Hepatocyte (in vitro differentiated cells): ENCODE measurements at regions not wholly inside any gene's neighbourhood (a gene's known extent, or its start where the extent isn't known, plus 50 kb on each side); places are given as distances from the start of the nearest gene placed in this dataset.

Source experiments
- DNase-seq: peaks from one replicate; pipeline ENCODE4 v3.0.0-alpha.2; 2016; ENCODE audit warnings: low spot score
- H2AFZ ChIP-seq: fragments of 200-600 bp; sonication (generic); 2 replicates; pipeline ENCODE4 v1.6.0; 2016; ENCODE audit warnings: antibody characterized with exemption, mild to moderate bottlenecking
- H3K27ac ChIP-seq: fragments of 200-600 bp; sonication (generic); 2 replicates; pipeline ENCODE4 v1.5.1; 2016; ENCODE audit warnings: mild to moderate bottlenecking
- H3K27me3 ChIP-seq: fragments of 200-600 bp; sonication (generic); 2 replicates; pipeline ENCODE4 v1.6.1; 2016
- H3K36me3 ChIP-seq: fragments of 200-600 bp; sonication (generic); replicated peaks from 2 replicates; pipeline ENCODE4 v1.5.1; 2016; ENCODE audit warnings: low read depth; ENCODE audit not compliant: insufficient read depth
- H3K4me1 ChIP-seq: fragments of 200-600 bp; sonication (generic); 2 replicates; pipeline ENCODE4 v1.5.1; 2016; ENCODE audit warnings: mild to moderate bottlenecking, moderate library complexity; ENCODE audit not compliant: insufficient read depth
- H3K4me2 ChIP-seq: fragments of 200-600 bp; sonication (generic); 2 replicates; pipeline ENCODE4 v1.6.0; 2016
- H3K4me3 ChIP-seq: fragments of 200-600 bp; sonication (generic); 2 replicates; pipeline ENCODE4 v1.5.1; 2016; ENCODE audit warnings: mild to moderate bottlenecking
- H3K79me2 ChIP-seq: fragments of 200-600 bp; sonication (generic); 2 replicates; pipeline ENCODE4 v1.6.0; 2017; ENCODE audit warnings: mild to moderate bottlenecking
- H3K9me2 ChIP-seq: fragments of 200-600 bp; sonication (generic); replicated peaks from 2 replicates; pipeline ENCODE4 v1.6.0; 2017; ENCODE audit warnings: mild to moderate bottlenecking; ENCODE audit not compliant: insufficient read depth
- H3K9me3 ChIP-seq: fragments of 200-600 bp; sonication (generic); 2 replicates; pipeline ENCODE4 v1.5.1; 2016; ENCODE audit warnings: low read depth, mild to moderate bottlenecking
- H4K20me1 ChIP-seq: fragments of 200-600 bp; sonication (generic); 2 replicates; pipeline ENCODE4 v1.6.0; 2016; ENCODE audit warnings: mild to moderate bottlenecking; ENCODE audit not compliant: insufficient read depth, poor library complexity, severe bottlenecking
- CTCF ChIP-seq: fragments of 200-600 bp; sonication (generic); IDR thresholded peaks from 2 replicates; pipeline ENCODE4 v1.5.1; 2016; ENCODE audit warnings: antibody characterized with exemption, mild to moderate bottlenecking; ENCODE audit not compliant: poor library complexity
- EZH2 ChIP-seq: fragments of 200-600 bp; sonication (generic); IDR thresholded peaks from 2 replicates; pipeline ENCODE4 v1.6.1; 2016; ENCODE audit warnings: antibody characterized with exemption, mild to moderate bottlenecking, borderline replicate concordance
- EZH2phosphoT487 ChIP-seq: fragments of 200-600 bp; sonication (generic); IDR thresholded peaks from one replicate; pipeline ENCODE4 v1.6.1; 2018; ENCODE audit warnings: antibody characterized with exemption, mild to moderate bottlenecking, low read depth, moderate library complexity; ENCODE audit not compliant: unreplicated experiment, severe bottlenecking
- WGBS: methylation state at CpG from one replicate; pipeline ENCODE4 v1.1.6; 2016; ENCODE audit warnings: low lambda C conversion rate; ENCODE audit errors: missing lambda C conversion rate; 5-methylcytosine and 5-hydroxymethylcytosine counted together

GRCh38 chr19:29404015-29404414, 121.8 kb upstream of the VSTM2B start:
- WGBS = 94% methylated on average over 8 of the region's 8 CpGs
- H2AFZ ChIP-seq = no peak overlapping the region

GRCh38 chr19:29404951-29405727, 120.7 kb upstream of the VSTM2B start:
- peak; percentile 45 for DNase-seq
- no peaks in the 10 kb centered on the region for H3K9me3 ChIP-seq
- no peak overlapping the region for H3K4me2 ChIP-seq
- no peak overlapping the region for H2AFZ ChIP-seq
- H3K79me2 ChIP-seq = no peaks in the 10 kb centered on the region
- TF ChIP-seq EZH2 (no peak), CTCF (no peak), EZH2phosphoT487 (no peak)
- H3K4me3 ChIP-seq = no peak overlapping the region
- H4K20me1 ChIP-seq = no peaks in the 10 kb centered on the region
- no peaks in the 10 kb centered on the region for H3K36me3 ChIP-seq
- no peaks in the 10 kb centered on the region for H3K27me3 ChIP-seq
- no peak overlapping the region for H3K27ac ChIP-seq
- whole genome bisulfite sequencing = 53% methylated on average over 32 of the region's 33 CpGs
- no peaks in the 10 kb centered on the region for H3K9me2 ChIP-seq
- peaks cover 3% of the 10 kb centered on the region for H3K4me1 ChIP-seq

More at GRCh38 chr19:29404015-29404414, 121.8 kb upstream of the VSTM2B start:
- Histone ChIP-seq H3K27me3 (no peaks in the 10 kb centered on the region), H3K9me3 (no peaks in the 10 kb centered on the region), H3K4me1 (peaks cover 3% of the 10 kb centered on the region), H3K4me3 (no peak overlapping the region), H3K79me2 (no peaks in the 10 kb centered on the region), H3K9me2 (no peaks in the 10 kb centered on the region), H3K36me3 (no peaks in the 10 kb centered on the region), H3K4me2 (no peak overlapping the region), H3K27ac (no peak overlapping the region), H4K20me1 (no peaks in the 10 kb centered on the region)
- DNase-seq = no peak
- TF ChIP-seq CTCF = no peak
- TF ChIP-seq EZH2 = no peak
- TF ChIP-seq EZH2phosphoT487 = no peak

GRCh38 chr19:29405728-29405995, 120.1 kb upstream of the VSTM2B start:
- H3K4me2 ChIP-seq = no peak overlapping the region
- H3K9me2 ChIP-seq = no peaks in the 10 kb centered on the region
- no peaks in the 10 kb centered on the region for H3K79me2 ChIP-seq
- no peak overlapping the region for H3K27ac ChIP-seq
- no peaks in the 10 kb centered on the region for H3K9me3 ChIP-seq
- no peak for TF ChIP-seq CTCF
- TF ChIP-seq EZH2 = no peak
- TF ChIP-seq EZH2phosphoT487 = no peak
- WGBS = 92% methylated on average over 10 of the region's 11 CpGs
- H4K20me1 ChIP-seq = no peaks in the 10 kb centered on the region
- no peak for DNase-seq
- H3K4me3 ChIP-seq = no peak overlapping the region
- H3K36me3 ChIP-seq = no peaks in the 10 kb centered on the region
- no peak overlapping the region for H2AFZ ChIP-seq
- peaks cover 3% of the 10 kb centered on the region for H3K4me1 ChIP-seq
- no peaks in the 10 kb centered on the region for H3K27me3 ChIP-seq
